HepG2 (cell line): ENCODE measurements at regions not wholly inside any gene's neighbourhood (a gene's known extent, or its start where the extent isn't known, plus 50 kb on each side); places are given as distances from the start of the nearest gene placed in this dataset.

Experiments
- ATAC-seq: fragments of 200-7000 bp; cut with Tn5 transposase; 3 replicates; pipeline ENCODE4 v1.9.1; 2020; ENCODE audit warnings: mild to moderate bottlenecking, moderate library complexity
- BruUV-seq: library from RNA; stranded (reverse); fragments of 400-500 nt; replicated peaks from 2 replicates; lab custom pipeline; 2021; lab: Mats Ljungman, UMichigan
- CTCF ChIA-PET: fragments of 300-600 bp; formaldehyde crosslinking; extraction: SDS; loops from one replicate; lab custom pipeline; 2021; ENCODE audit warnings: low total read pairs, inconsistent platforms, low intra/inter-chr PET ratio; lab: Yijun Ruan, JAX
- POLR2A ChIA-PET: fragments of 350-600 bp; sonication (Branson Sonifier 250); formaldehyde crosslinking; loops from one replicate; lab custom pipeline; 2020; ENCODE audit warnings: antibody characterized with exemption, inconsistent platforms; lab: Yijun Ruan, JAX
- DNase-seq: peaks from one replicate; pipeline ENCODE4 v3.0.0-alpha.2; 2015; ENCODE audit warnings: low spot score
- FAIRE-seq: peaks from 3 replicates; lab custom pipeline; 2011; peaks lifted over from hg19 to GRCh38; lab: Jason Lieb, UNC
- H2AFZ ChIP-seq: one replicate; pipeline ENCODE4 v1.6.1; 2011; ENCODE audit warnings: low read length, inconsistent platforms
- H3K27ac ChIP-seq: fragments of 300-600 bp; 3 replicates; pipeline ENCODE4 v1.8.0; 2011; ENCODE audit warnings: mixed run types, mild to moderate bottlenecking, mixed read lengths, low read length, inconsistent platforms; ENCODE audit not compliant: insufficient read depth; ENCODE audit errors: extremely low read length
- H3K27me3 ChIP-seq, 2 experiments: fragments of 200-600 bp in 1 of 2; 2 replicates in 1 of 2; 3 replicates in 1 of 2; pipeline versions ENCODE4 v1.6.0 to v1.8.0; 2011; ENCODE audit warnings: low read length in 2 of 2, mild to moderate bottlenecking in 2 of 2, moderate library complexity in 2 of 2, inconsistent platforms in 1 of 2; ENCODE audit not compliant: insufficient read depth in 2 of 2, control insufficient read depth in 1 of 2
- H3K36me3 ChIP-seq, 2 experiments: fragments of 200-600 bp in 1 of 2; replicated peaks in 1 of 2; 2 replicates in 1 of 2; 3 replicates in 1 of 2; pipeline versions ENCODE4 v1.5.1 to v1.8.0; 2011; ENCODE audit warnings: low read length in 2 of 2, inconsistent platforms in 1 of 2; ENCODE audit not compliant: insufficient read depth in 2 of 2, control insufficient read depth in 1 of 2
- H3K4me1 ChIP-seq: 2 replicates; pipeline ENCODE4 v1.5.1; 2012; ENCODE audit warnings: low read length, inconsistent platforms; ENCODE audit not compliant: insufficient read depth
- H3K4me2 ChIP-seq: 2 replicates; pipeline ENCODE4 v1.6.0; 2011; ENCODE audit warnings: low read depth, low read length, inconsistent platforms
- H3K4me3 ChIP-seq, 3 experiments: fragments of 200-600 bp in 1 of 3; sonication (generic), shearing (Covaris generic) in 1 of 3; replicated peaks in 1 of 3; 2 replicates each; pipeline ENCODE4 v1.5.1; 2011 to 2016; ENCODE audit warnings: low read length in 3 of 3, inconsistent platforms in 2 of 3, low read depth in 2 of 3, mild to moderate bottlenecking in 2 of 3, control low read depth in 1 of 3, mixed read lengths in 1 of 3; ENCODE audit not compliant: insufficient read depth in 1 of 3
- H3K79me2 ChIP-seq: one replicate; pipeline ENCODE4 v1.6.1; 2011; ENCODE audit warnings: low read length, inconsistent platforms; ENCODE audit not compliant: insufficient read depth
- H3K9ac ChIP-seq: 2 replicates; pipeline ENCODE4 v1.6.0; 2011; ENCODE audit warnings: mild to moderate bottlenecking, low read depth, low read length, inconsistent platforms; ENCODE audit not compliant: insufficient read depth
- H3K9me3 ChIP-seq: 2 replicates; pipeline ENCODE4 v1.5.1; 2012; ENCODE audit warnings: mild to moderate bottlenecking, low read length
- H4K20me1 ChIP-seq: 2 replicates; pipeline ENCODE4 v1.6.0; 2011; ENCODE audit warnings: inconsistent platforms, mild to moderate bottlenecking, low read length, moderate library complexity; ENCODE audit not compliant: insufficient read depth
- AGO2 ChIP-seq: fragments of 200-400 bp; formaldehyde crosslinking; optimal IDR thresholded peaks from 2 replicates; pipeline ENCODE3; 2017; ENCODE audit warnings: mild to moderate bottlenecking, low read depth, low read length, moderate library complexity
- CREM ChIP-seq, 2 experiments: sonication (generic) in 1 of 2; formaldehyde crosslinking in 1 of 2; IDR thresholded peaks; 2 replicates each; pipeline versions ENCODE4 v1.4.0 to v1.6.1; 2016 to 2020; ENCODE audit warnings: antibody characterized with exemption in 1 of 2, mild to moderate bottlenecking in 1 of 2, missing genetic modification reagents in 1 of 2
- EP300 ChIP-seq, 3 experiments: sonication (generic) in 1 of 3; formaldehyde crosslinking in 1 of 3; IDR thresholded peaks; 2 replicates each; pipeline versions ENCODE4 v1.5.1 to v1.6.1; 2011 to 2020; ENCODE audit warnings: low read depth in 2 of 3, low read length in 2 of 3, borderline replicate concordance in 1 of 3, improper control_type of control experiment in 1 of 3, mild to moderate bottlenecking in 1 of 3, missing genetic modification reagents in 1 of 3, moderate library complexity in 1 of 3
- FOSL1 ChIP-seq: sonication (generic); formaldehyde crosslinking; IDR thresholded peaks from 2 replicates; pipeline ENCODE4 v1.9.0; 2021; ENCODE audit warnings: missing genetic modification reagents, borderline replicate concordance
- FOXA1 ChIP-seq, 2 experiments: fragments of 450-650 bp in 1 of 2; sonication (generic) in 1 of 2; formaldehyde crosslinking in 1 of 2; IDR thresholded peaks; 2 replicates each; pipeline versions ENCODE4 v1.4.0 to v1.6.1; 2016 to 2020; ENCODE audit warnings: missing genetic modification reagents in 1 of 2
- FOXA3 ChIP-seq: IDR thresholded peaks from 2 replicates; pipeline ENCODE4 v1.6.1; 2016; ENCODE audit warnings: missing genetic modification reagents, missing compliant biosample characterization
- FOXK2 ChIP-seq: fragments of 450-650 bp; IDR thresholded peaks from 2 replicates; pipeline ENCODE4 v1.6.1; 2016
- GATAD2A ChIP-seq: IDR thresholded peaks from 2 replicates; pipeline ENCODE4 v1.6.1; 2016
- PLRG1 ChIP-seq: fragments of 450-650 bp; conservative IDR thresholded peaks from 2 replicates; pipeline ENCODE4 v1.6.1; 2016
- RARA ChIP-seq: IDR thresholded peaks from 2 replicates; pipeline ENCODE4 v1.6.1; 2016; ENCODE audit warnings: missing genetic modification reagents, missing compliant biosample characterization
- RXRA ChIP-seq: sonication (generic); formaldehyde crosslinking; IDR thresholded peaks from 2 replicates; pipeline ENCODE4 v1.5.1; 2020; ENCODE audit warnings: missing genetic modification reagents
- SOX13 ChIP-seq, 3 experiments: fragments of 450-650 bp in 1 of 3; sonication (generic) in 1 of 3; formaldehyde crosslinking in 1 of 3; IDR thresholded peaks in 2 of 3; conservative IDR thresholded peaks in 1 of 3; 2 replicates each; pipeline versions ENCODE4 v1.5.0 to v1.6.1; 2016 to 2020; ENCODE audit warnings: antibody characterized with exemption in 1 of 3, mild to moderate bottlenecking in 1 of 3, missing compliant biosample characterization in 1 of 3, missing genetic modification reagents in 1 of 3, moderate library complexity in 1 of 3
- TBL1XR1 ChIP-seq: fragments of 150-350 bp; IDR thresholded peaks from 2 replicates; pipeline ENCODE4 v1.6.1; 2014; ENCODE audit warnings: borderline replicate concordance, low read length; ENCODE audit not compliant: partially characterized antibody
- XRCC5 ChIP-seq: fragments of 200-400 bp; formaldehyde crosslinking; optimal IDR thresholded peaks from 2 replicates; pipeline ENCODE3; 2017; ENCODE audit warnings: mild to moderate bottlenecking, low read length
- ZFP90 ChIP-seq: sonication (generic); formaldehyde crosslinking; IDR thresholded peaks from 2 replicates; pipeline ENCODE4 v1.8.0; 2022; ENCODE audit warnings: missing genetic modification reagents, mild to moderate bottlenecking, inconsistent platforms, borderline replicate concordance
- ZNF674 ChIP-seq: sonication (generic); formaldehyde crosslinking; IDR thresholded peaks from 2 replicates; pipeline ENCODE4 v1.5.0; 2020; ENCODE audit warnings: low read depth, mild to moderate bottlenecking, missing genetic modification reagents
- WGBS: methylation state at CpG from one replicate; pipeline ENCODE4 v1.1.6; 2017; ENCODE audit warnings: low lambda C conversion rate; 5-methylcytosine and 5-hydroxymethylcytosine counted together
- in situ Hi-C: cut with HindIII; loops from 2 replicates; pipeline ENCODE4 v1.10.0; 2017; ENCODE audit warnings: low pct_unique_long_range_greater_than_20kb; ENCODE audit not compliant: extremely low pct_ligation_motif_present
- intact Hi-C: fragments of 100-400 bp; cut with micrococcal nuclease; formaldehyde crosslinking; loops from one replicate; pipeline ENCODE4 v1.10.0; 2022; ENCODE audit not compliant: unreplicated experiment
- TF ChIP-seq, protein P1 (sequence below): IDR thresholded peaks from 2 replicates; pipeline ENCODE4 v1.4.0; 2020; ENCODE audit warnings: mild to moderate bottlenecking, missing genetic modification reagents

DNA sequence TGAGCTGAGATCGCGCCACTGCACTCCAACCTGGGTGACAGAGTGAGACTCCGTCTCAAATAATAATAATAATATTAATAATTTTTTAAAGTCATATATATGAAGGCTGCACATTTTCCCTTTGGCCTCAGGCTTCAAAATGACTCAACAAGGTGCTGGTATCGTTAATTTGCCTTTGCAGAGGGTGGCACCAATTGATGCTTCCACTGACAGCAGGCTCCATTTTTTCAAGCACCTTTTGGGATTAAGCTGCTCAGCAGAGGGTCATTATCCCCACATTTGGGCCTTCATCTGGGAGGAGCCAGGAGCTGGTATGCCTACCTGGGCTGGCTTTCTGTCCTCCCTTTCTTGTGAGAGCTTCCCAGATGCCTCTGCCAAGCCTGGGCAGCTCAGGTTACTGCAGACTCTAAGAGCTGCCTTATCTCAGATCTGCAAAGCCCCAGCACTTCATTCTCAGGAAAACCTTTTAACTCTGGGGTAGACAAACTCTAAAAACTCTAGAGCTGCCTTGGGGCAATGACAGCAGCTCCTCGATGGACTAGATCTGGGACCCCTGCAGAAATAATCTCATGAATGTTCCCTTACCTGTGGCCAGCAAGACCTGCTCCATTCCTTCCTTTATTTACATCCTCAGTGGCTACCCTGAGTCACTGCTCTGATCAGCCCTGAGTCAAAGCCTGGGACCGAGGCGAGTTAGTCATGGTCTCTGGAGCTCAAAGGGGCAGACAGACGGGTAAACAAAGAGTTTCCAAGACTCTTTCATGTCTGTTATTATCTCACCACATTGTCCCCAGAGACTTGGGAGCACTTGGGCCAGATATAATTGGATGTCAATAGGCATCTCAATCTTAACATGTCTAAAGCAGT, 80.0 kb upstream of the EYA2 start:
- no peak overlapping the region for H3K4me3 ChIP-seq
- CTCF ChIA-PET: no interaction called here
- in situ Hi-C loops: no loop called here
- H2AFZ ChIP-seq: no peak overlapping the region
- peak; percentile 87 for ATAC-seq
- peaks cover 11% of the 10 kb centered on the region; the same call in 1 of the 2 replicates for H3K4me1 ChIP-seq
- H4K20me1 ChIP-seq: no peaks in the 10 kb centered on the region
- 24% methylated on average over 8 of the region's 8 CpGs for WGBS
- no peaks in the 10 kb centered on the region for H3K9me3 ChIP-seq
- no peak for FAIRE-seq
- intact Hi-C loops: no loop called here
- DNase-seq: peak; percentile 72
- BruUV-seq: no TSS peak
- peaks cover 0 to 15% of the 10 kb centered on the region in 2 experiments; a peak in 3 of 5 replicates for H3K27me3 ChIP-seq
- no peaks in the 10 kb centered on the region for H3K36me3 ChIP-seq
- H3K9ac ChIP-seq: no peak overlapping the region
- POLR2A ChIA-PET: no interaction called here
- H3K79me2 ChIP-seq: no peaks in the 10 kb centered on the region
- H3K4me2 ChIP-seq: no peak overlapping the region
- H3K27ac ChIP-seq: no peak overlapping the region
- peak; percentile 72 for TF ChIP-seq TBL1XR1
- peak in 1 of 2 experiments; percentile 48; a peak in 1 of 4 replicates for TF ChIP-seq EP300 (IDR thresholded peaks at IDR 0.05; ENCODE audit: low read depth in 2 of 2, low read length in 2 of 2)
- TF ChIP-seq EP300 (CRISPR knock-in tag; IDR thresholded peaks at IDR 0.05; ENCODE audit: borderline replicate concordance): no peak
- peak; percentile 25; the same call in 1 of the 2 replicates for TF ChIP-seq RXRA (CRISPR knock-in tag)
- peak; percentile 61 for TF ChIP-seq XRCC5
- 0 out of 2 replicates have a peak, but pooled peaks have one; percentile 13 for TF ChIP-seq CREM (IDR thresholded peaks at IDR 0.05)
- no peak for TF ChIP-seq CREM (CRISPR knock-in tag; IDR thresholded peaks at IDR 0.05)
- no peak for TF ChIP-seq FOXA1 (IDR thresholded peaks at IDR 0.05)
- peak; percentile 42 for TF ChIP-seq FOXA1 (CRISPR knock-in tag; IDR thresholded peaks at IDR 0.05)
- peak; percentile 70 for TF ChIP-seq FOXA3 (CRISPR knock-in tag)
- no peak for TF ChIP-seq AGO2
- TF ChIP-seq FOSL1 (CRISPR knock-in tag): 0 out of 2 replicates have a peak, but pooled peaks have one; percentile 28
- no peak for TF ChIP-seq ZFP90 (CRISPR knock-in tag)
- TF ChIP-seq, protein P1, sequence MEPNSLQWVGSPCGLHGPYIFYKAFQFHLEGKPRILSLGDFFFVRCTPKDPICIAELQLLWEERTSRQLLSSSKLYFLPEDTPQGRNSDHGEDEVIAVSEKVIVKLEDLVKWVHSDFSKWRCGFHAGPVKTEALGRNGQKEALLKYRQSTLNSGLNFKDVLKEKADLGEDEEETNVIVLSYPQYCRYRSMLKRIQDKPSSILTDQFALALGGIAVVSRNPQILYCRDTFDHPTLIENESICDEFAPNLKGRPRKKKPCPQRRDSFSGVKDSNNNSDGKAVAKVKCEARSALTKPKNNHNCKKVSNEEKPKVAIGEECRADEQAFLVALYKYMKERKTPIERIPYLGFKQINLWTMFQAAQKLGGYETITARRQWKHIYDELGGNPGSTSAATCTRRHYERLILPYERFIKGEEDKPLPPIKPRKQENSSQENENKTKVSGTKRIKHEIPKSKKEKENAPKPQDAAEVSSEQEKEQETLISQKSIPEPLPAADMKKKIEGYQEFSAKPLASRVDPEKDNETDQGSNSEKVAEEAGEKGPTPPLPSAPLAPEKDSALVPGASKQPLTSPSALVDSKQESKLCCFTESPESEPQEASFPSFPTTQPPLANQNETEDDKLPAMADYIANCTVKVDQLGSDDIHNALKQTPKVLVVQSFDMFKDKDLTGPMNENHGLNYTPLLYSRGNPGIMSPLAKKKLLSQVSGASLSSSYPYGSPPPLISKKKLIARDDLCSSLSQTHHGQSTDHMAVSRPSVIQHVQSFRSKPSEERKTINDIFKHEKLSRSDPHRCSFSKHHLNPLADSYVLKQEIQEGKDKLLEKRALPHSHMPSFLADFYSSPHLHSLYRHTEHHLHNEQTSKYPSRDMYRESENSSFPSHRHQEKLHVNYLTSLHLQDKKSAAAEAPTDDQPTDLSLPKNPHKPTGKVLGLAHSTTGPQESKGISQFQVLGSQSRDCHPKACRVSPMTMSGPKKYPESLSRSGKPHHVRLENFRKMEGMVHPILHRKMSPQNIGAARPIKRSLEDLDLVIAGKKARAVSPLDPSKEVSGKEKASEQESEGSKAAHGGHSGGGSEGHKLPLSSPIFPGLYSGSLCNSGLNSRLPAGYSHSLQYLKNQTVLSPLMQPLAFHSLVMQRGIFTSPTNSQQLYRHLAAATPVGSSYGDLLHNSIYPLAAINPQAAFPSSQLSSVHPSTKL: 0 out of 2 replicates have a peak, but pooled peaks have one; percentile 11
- no peak for TF ChIP-seq PLRG1
- TF ChIP-seq SOX13 (IDR thresholded peaks at IDR 0.05): no peak
- TF ChIP-seq SOX13 (CRISPR knock-in tag; conservative IDR thresholded peaks at IDR 0.05 in 1 of 2, IDR thresholded peaks at IDR 0.05 in 1 of 2): peak in 1 of 2 experiments; percentile 39; a peak in 1 of 4 replicates
- TF ChIP-seq GATAD2A (CRISPR knock-in tag): 0 out of 2 replicates have a peak, but pooled peaks have one; percentile 9
- TF ChIP-seq FOXK2: no peak
- no peak for TF ChIP-seq ZNF674
- TF ChIP-seq RARA (CRISPR knock-in tag): peak; percentile 41; the same call in 1 of the 2 replicates
